RWPE1 (cell line): ENCODE measurements at regions not wholly inside any gene's neighbourhood (a gene's known extent, or its start where the extent isn't known, plus 50 kb on each side); places are given as distances from the start of the nearest gene placed in this dataset.

Experiments
- CTCF ChIA-PET: fragments of 350-600 bp; sonication (Branson Sonifier 250); formaldehyde crosslinking; extraction: SDS; loops from one replicate; lab custom pipeline; 2021; lab: Yijun Ruan, JAX
- POLR2A ChIA-PET: fragments of 400-600 bp; formaldehyde crosslinking; extraction: SDS; loops from one replicate; lab custom pipeline; 2020; ENCODE audit warnings: antibody characterized with exemption; ENCODE audit not compliant: low non-redundant PET; lab: Yijun Ruan, JAX
- DNase-seq: peaks from one replicate; pipeline ENCODE4 v3.0.0; 2012; ENCODE audit warnings: low spot score
- H3K27ac ChIP-seq: fragments of 450-650 bp; 2 replicates; pipeline ENCODE4 v1.5.1; 2017
- CTCF ChIP-seq: fragments of 450-650 bp; conservative IDR thresholded peaks from 2 replicates; pipeline ENCODE4 v1.5.1; 2017; ENCODE audit warnings: low read depth, mild to moderate bottlenecking

GRCh38 chr10:78302739-78302988, 269.0 kb downstream of the RPS24 start:
- TF ChIP-seq CTCF: no peak
- ChIA-PET POLR2A (no interaction called here), CTCF (interaction anchor here (0.6 to 1.2 kb wide), 5 partner anchors 9 to 255 kb away, joined by 3 to 4 read pairs (median 3); no protein-coding TSS in a partner anchor)
- peak overlapping the region; percentile 73 for H3K27ac ChIP-seq
- no peak for DNase-seq

DNA sequence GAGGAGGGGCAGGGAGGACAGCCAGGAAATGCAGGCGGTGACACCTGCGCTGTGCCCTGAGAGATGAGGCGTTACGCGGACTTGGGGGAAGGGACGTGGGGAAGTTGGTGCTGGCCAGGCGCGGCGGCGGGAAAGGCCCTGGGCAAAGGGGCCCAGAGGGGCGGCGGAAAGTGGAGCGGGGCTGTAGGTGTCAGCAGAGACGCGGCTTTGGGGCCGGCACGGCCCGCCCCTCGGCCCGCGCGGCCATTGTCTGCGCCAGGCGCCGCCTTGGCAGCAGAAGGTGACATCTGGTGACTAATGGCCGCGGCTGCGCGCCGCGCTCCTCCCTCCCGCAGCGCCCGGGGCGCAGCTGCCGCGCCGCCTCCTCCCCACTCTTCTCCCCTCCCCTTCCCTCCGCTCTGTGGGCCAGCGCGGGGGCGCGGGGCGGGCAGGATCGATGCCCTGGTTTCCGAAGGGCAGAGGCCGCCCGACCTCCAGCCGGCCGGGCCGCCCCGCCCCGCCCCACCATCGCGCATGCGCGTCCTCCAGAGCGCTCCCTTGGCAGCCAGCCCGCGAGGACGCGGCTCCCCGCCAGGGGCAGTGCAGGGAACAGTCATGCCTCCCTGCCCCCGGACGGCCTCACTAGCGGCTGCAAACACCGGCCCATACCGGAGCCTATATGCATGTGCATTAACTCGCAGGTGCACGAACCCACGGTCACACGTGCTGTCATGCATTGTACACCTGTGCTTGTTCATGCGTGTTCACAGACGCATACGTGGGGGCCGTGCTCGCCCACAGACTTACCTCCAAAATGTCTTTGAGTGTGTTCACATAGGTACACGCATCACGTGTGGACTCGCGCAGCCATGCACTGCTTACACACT, 269.6 kb downstream of the RPS24 start:
- TF ChIP-seq CTCF: peak; percentile 79
- ChIA-PET POLR2A (no interaction called here), CTCF (interaction anchor here (0.6 to 1.2 kb wide), 5 partner anchors 9 to 256 kb away, joined by 3 to 4 read pairs (median 3); no protein-coding TSS in a partner anchor)
- peak overlapping the region; percentile 73 for H3K27ac ChIP-seq
- DNase-seq: peak; percentile 99

DNA sequence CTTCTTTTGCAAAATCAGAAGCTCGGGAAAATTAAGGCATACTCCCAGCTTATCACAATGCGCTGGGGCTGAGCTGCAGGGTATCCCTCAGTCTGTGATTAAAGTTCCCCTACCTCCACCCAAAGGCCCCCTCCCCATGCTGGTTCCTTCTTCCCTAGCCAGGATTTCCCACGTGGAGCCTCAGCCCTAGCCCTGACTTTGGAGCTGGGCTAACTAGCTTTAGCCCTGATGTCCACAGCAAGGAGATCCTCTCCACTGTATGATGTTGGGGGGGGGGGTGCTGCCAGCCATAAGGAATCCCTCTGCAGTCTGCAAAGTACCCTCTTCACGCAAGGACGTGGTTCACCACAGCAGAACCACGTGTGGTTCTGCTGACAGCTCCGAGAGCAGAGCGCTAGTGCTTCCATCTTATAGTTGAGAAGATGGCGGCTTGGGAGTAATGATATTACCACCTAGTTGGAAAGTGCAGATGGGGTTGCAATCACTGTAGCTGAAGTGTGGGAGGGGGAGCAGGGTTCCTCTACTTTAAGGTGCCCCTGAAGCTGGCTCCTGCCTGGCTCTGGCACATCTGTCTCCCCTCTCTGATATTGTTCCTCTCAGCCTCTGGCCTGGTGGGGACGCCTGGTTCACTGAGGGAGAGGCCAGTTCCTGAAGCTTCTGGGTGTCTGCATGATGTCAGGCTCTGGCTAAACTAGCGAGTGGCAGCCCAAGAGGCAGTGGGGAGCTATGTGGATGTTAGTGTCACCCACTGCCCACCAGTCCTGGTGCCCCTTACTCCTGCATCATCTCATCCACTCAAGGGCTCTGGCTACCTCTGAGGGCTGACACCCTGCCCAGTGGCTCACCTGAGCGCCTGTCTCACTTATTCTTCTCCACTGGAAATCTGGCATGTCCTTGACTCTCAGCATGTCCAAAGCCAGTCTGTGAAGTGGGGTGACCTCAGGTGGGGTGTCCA, 270.7 kb downstream of the RPS24 start:
- DNase-seq: no peak
- H3K27ac ChIP-seq: no peak overlapping the region
- ChIA-PET CTCF (interaction anchor here (0.7 kb wide), 2 partner anchors 239 to 264 kb away, joined by 4 read pairs; no protein-coding TSS in a partner anchor), POLR2A (no interaction called here)
- TF ChIP-seq CTCF: no peak

GRCh38 chr10:78305311-78305710, 271.6 kb downstream of the RPS24 start:
- CTCF ChIA-PET: no interaction called here
- no peak for TF ChIP-seq CTCF
- DNase-seq: no peak
- POLR2A ChIA-PET: no interaction called here
- no peak overlapping the region for H3K27ac ChIP-seq

- POLR2A ChIA-PET: no interaction called here
- H3K27ac ChIP-seq: no peak overlapping the region
- DNase-seq: no peak
- no peak for TF ChIP-seq CTCF
- CTCF ChIA-PET: no interaction called here
Measured at GRCh38 chr10:78306358-78306757, 272.7 kb downstream of the RPS24 start.

DNA sequence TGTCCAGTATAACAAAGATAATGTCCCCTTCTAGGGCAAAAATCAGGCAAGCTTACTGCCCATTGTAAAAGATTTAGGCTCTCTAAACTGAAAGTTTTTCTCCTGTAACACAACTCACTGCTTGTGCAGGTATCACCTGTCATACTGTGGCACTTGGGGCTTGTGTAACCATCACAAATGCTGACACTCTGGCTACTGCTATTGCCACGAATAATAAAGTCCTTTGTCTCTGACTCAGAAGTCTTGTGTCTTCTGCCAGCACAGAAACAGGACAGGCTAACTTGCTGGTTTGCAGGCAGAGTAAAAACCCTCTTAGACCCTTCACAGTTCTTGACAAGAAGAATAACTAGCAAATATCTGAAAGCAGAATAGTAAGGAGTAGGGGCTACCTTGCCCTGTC, 273.9 kb downstream of the RPS24 start:
- CTCF ChIA-PET: no interaction called here
- POLR2A ChIA-PET: no interaction called here
- DNase-seq: no peak
- no peak for TF ChIP-seq CTCF
- no peak overlapping the region for H3K27ac ChIP-seq
